Fibroblast of lung (primary cell): ENCODE measurements at regions not wholly inside any gene's neighbourhood (a gene's known extent, or its start where the extent isn't known, plus 50 kb on each side); places are given as distances from the start of the nearest gene placed in this dataset.

Experiments
- EZH2 ChIP-seq: IDR thresholded peaks from 2 replicates; pipeline ENCODE4 v1.5.1; 2012; ENCODE audit warnings: low read length, control low read depth, mild to moderate bottlenecking; ENCODE audit errors: missing control alignments
- TF ChIP-seq, protein P1 (sequence below), 2 donors: IDR thresholded peaks in 1 of 2; conservative IDR thresholded peaks in 1 of 2; 1 replicate in 1 of 2; 2 replicates in 1 of 2; pipeline ENCODE4 v1.5.1; 2011 to 2012; ENCODE audit warnings: low read length in 2 of 2, control low read depth in 1 of 2, inconsistent platforms in 1 of 2, low read depth in 1 of 2, mild to moderate bottlenecking in 1 of 2

DNA sequence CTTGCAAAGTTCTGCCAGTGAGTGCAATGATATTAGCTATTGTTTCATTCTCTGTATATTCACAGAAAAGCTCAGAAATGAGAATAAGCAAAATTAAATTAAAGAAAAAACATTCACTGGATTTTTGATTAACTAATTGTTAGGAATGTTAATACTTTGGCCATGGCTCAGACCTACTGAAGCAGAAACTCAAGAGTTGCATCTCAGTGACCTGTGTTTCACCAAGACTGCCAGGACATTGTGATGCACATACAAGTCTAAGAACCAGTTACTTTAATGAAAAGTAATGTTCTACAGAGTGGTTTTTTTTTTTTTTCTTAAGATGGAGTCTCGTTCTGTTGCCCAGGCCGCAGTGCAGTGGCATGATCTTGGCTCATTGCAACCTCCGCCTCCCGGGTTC is 464.9 kb upstream of the NMUR2 start:
- TF ChIP-seq, protein P1, sequence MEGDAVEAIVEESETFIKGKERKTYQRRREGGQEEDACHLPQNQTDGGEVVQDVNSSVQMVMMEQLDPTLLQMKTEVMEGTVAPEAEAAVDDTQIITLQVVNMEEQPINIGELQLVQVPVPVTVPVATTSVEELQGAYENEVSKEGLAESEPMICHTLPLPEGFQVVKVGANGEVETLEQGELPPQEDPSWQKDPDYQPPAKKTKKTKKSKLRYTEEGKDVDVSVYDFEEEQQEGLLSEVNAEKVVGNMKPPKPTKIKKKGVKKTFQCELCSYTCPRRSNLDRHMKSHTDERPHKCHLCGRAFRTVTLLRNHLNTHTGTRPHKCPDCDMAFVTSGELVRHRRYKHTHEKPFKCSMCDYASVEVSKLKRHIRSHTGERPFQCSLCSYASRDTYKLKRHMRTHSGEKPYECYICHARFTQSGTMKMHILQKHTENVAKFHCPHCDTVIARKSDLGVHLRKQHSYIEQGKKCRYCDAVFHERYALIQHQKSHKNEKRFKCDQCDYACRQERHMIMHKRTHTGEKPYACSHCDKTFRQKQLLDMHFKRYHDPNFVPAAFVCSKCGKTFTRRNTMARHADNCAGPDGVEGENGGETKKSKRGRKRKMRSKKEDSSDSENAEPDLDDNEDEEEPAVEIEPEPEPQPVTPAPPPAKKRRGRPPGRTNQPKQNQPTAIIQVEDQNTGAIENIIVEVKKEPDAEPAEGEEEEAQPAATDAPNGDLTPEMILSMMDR (conservative IDR thresholded peaks at IDR 0.05 in 1 of 2, IDR thresholded peaks at IDR 0.05 in 1 of 2; ENCODE audit: low read depth in 1 of 2, low read length in 2 of 2) = no peak
- no peak for TF ChIP-seq EZH2
